C4-2B (cell line): ENCODE measurements at regions not wholly inside any gene's neighbourhood (a gene's known extent, or its start where the extent isn't known, plus 50 kb on each side); places are given as distances from the start of the nearest gene placed in this dataset.

Experiments
- ZFX ChIP-seq: fragments of 450-650 bp; IDR thresholded peaks from 2 replicates; pipeline ENCODE4 v1.6.1; 2017
- TF ChIP-seq, protein P1 (sequence below): fragments of 450-650 bp; conservative IDR thresholded peaks from 2 replicates; pipeline ENCODE4 v1.5.1; 2017; ENCODE audit warnings: mild to moderate bottlenecking

DNA sequence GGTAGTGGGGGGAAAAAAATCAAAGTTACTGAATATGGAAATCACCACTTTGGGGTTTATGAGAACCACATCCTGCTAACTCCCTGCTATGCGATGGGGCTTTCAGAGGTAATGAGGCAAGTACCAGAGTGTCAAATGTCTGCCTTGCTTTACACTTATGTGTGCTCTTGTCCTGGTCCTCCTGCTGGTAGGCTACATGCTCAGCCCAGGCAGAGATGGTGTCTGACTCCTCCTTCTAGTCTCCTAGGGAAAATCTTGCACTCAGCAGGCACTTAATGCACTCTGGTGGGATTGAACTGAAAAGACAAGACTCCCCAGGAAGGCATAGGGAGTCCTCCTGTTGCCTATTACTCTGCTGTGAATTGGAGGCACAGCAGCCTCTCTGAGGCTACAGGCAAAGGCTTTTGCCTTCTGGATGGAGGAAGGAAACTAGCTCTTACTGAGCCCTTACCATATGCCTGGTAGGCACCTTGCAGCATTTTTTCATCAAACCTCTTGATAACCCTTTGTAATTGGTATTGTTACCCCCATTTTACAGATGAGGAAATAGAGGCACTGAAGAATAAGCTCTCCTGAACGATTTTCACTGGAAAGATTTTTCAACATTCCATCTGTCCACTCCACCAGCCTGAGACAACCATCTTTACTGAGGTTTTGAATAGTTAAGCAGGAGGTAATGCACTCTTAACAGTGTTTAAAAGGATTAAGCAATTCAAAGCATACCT, 132.1 kb upstream of the PAX6 start:
- TF ChIP-seq, protein P1, sequence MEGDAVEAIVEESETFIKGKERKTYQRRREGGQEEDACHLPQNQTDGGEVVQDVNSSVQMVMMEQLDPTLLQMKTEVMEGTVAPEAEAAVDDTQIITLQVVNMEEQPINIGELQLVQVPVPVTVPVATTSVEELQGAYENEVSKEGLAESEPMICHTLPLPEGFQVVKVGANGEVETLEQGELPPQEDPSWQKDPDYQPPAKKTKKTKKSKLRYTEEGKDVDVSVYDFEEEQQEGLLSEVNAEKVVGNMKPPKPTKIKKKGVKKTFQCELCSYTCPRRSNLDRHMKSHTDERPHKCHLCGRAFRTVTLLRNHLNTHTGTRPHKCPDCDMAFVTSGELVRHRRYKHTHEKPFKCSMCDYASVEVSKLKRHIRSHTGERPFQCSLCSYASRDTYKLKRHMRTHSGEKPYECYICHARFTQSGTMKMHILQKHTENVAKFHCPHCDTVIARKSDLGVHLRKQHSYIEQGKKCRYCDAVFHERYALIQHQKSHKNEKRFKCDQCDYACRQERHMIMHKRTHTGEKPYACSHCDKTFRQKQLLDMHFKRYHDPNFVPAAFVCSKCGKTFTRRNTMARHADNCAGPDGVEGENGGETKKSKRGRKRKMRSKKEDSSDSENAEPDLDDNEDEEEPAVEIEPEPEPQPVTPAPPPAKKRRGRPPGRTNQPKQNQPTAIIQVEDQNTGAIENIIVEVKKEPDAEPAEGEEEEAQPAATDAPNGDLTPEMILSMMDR = no peak
- no peak for TF ChIP-seq ZFX
